K562 (cell line): ENCODE measurements at regions not wholly inside any gene's neighbourhood (a gene's known extent, or its start where the extent isn't known, plus 50 kb on each side); places are given as distances from the start of the nearest gene placed in this dataset.

ENCODE experiments used
- ESRRA ChIP-seq: fragments of 450-650 bp; IDR thresholded peaks from 2 replicates; pipeline ENCODE4 v1.6.1; 2014; ENCODE audit warnings: low read depth, mild to moderate bottlenecking, moderate library complexity, borderline replicate concordance
- KAT8 ChIP-seq: fragments of 450-650 bp; IDR thresholded peaks from 2 replicates; pipeline ENCODE4 v1.6.1; 2016; ENCODE audit warnings: low read depth, mild to moderate bottlenecking
- LARP7 ChIP-seq: fragments of 450-650 bp; IDR thresholded peaks from 2 replicates; pipeline ENCODE4 v1.6.1; 2016
- MAFK ChIP-seq: IDR thresholded peaks from 2 replicates; pipeline ENCODE4 v1.6.1; 2011; ENCODE audit warnings: low read length, improper control_type of control experiment
- ZBTB1 ChIP-seq: sonication (generic); formaldehyde crosslinking; IDR thresholded peaks from 2 replicates; pipeline ENCODE4 v1.8.1; 2023; ENCODE audit warnings: missing genetic modification reagents, low read depth, mild to moderate bottlenecking, borderline replicate concordance
- ZBTB40 ChIP-seq, 2 experiments: fragments of 450-650 bp in 1 of 2; sonication (generic) in 1 of 2; formaldehyde crosslinking in 1 of 2; IDR thresholded peaks; 2 replicates each; pipeline versions ENCODE4 v1.7.1 to v1.9.0; 2016 to 2022; ENCODE audit warnings: inconsistent platforms in 1 of 2, mild to moderate bottlenecking in 1 of 2, missing genetic modification reagents in 1 of 2
- ZNF253 ChIP-seq: fragments of 250-450 bp; sonication (Bioruptor Pico); conservative IDR thresholded peaks from 2 replicates; pipeline ENCODE4 v1.6.1; 2021; ENCODE audit warnings: mild to moderate bottlenecking
- ZNF277 ChIP-seq: fragments of 250-450 bp; sonication (Bioruptor Pico); IDR thresholded peaks from 2 replicates; pipeline ENCODE4 v1.8.0; 2022; ENCODE audit warnings: inconsistent platforms, mild to moderate bottlenecking, moderate library complexity, borderline replicate concordance
- ZNF830 ChIP-seq: fragments of 250-450 bp; sonication (Bioruptor Pico); IDR thresholded peaks from 2 replicates; pipeline ENCODE4 v1.5.0; 2021; ENCODE audit warnings: mild to moderate bottlenecking
- ZZZ3 ChIP-seq: fragments of 450-650 bp; IDR thresholded peaks from 2 replicates; pipeline ENCODE4 v1.6.1; 2016; ENCODE audit warnings: antibody characterized with exemption, mild to moderate bottlenecking, moderate library complexity
- TF ChIP-seq, protein P1 (sequence below), 2 experiments: fragments of 450-650 bp in 1 of 2; sonication (generic) in 1 of 2; formaldehyde crosslinking in 1 of 2; IDR thresholded peaks in 1 of 2; conservative IDR thresholded peaks in 1 of 2; 2 replicates each; pipeline versions ENCODE4 v1.6.1 to v1.8.1; 2016 to 2023; ENCODE audit warnings: mild to moderate bottlenecking in 2 of 2, moderate library complexity in 2 of 2, inconsistent platforms in 1 of 2, missing genetic modification reagents in 1 of 2
- TF ChIP-seq, protein P2 (sequence below): fragments of 250-450 bp; sonication (Bioruptor Pico); IDR thresholded peaks from 2 replicates; pipeline ENCODE4 v1.5.0; 2020; ENCODE audit warnings: mild to moderate bottlenecking, borderline replicate concordance

- TF ChIP-seq ZBTB40 (IDR thresholded peaks at IDR 0.05) (peak; percentile 78), ZBTB40 (CRISPR knock-in tag; IDR thresholded peaks at IDR 0.05) (no peak), ZNF253 (CRISPR knock-in tag) (no peak), LARP7 (no peak), ZNF277 (no peak), ZNF830 (no peak), ZBTB1 (CRISPR knock-in tag) (no peak; the same call in 1 of the 2 replicates), KAT8 (no peak), ZZZ3 (no peak), MAFK (no peak), ESRRA (peak; percentile 83; the same call in 1 of the 2 replicates)
- TF ChIP-seq, protein P1, sequence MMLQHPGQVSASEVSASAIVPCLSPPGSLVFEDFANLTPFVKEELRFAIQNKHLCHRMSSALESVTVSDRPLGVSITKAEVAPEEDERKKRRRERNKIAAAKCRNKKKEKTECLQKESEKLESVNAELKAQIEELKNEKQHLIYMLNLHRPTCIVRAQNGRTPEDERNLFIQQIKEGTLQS (IDR thresholded peaks at IDR 0.05): peak; percentile 77
- TF ChIP-seq, protein P1 (CRISPR knock-in tag; conservative IDR thresholded peaks at IDR 0.05): peak; percentile 72; the same call in 1 of the 2 replicates
- TF ChIP-seq, protein P2, sequence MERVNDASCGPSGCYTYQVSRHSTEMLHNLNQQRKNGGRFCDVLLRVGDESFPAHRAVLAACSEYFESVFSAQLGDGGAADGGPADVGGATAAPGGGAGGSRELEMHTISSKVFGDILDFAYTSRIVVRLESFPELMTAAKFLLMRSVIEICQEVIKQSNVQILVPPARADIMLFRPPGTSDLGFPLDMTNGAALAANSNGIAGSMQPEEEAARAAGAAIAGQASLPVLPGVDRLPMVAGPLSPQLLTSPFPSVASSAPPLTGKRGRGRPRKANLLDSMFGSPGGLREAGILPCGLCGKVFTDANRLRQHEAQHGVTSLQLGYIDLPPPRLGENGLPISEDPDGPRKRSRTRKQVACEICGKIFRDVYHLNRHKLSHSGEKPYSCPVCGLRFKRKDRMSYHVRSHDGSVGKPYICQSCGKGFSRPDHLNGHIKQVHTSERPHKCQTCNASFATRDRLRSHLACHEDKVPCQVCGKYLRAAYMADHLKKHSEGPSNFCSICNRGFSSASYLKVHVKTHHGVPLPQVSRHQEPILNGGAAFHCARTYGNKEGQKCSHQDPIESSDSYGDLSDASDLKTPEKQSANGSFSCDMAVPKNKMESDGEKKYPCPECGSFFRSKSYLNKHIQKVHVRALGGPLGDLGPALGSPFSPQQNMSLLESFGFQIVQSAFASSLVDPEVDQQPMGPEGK (CRISPR knock-in tag): no peak
Observed at GRCh38 chr7:66493235-66494205, 135.2 kb upstream of the KCTD7 start (continued).
